ENCODE measurements at regions not wholly inside any gene's neighbourhood (a gene's known extent, or its start where the extent isn't known, plus 50 kb on each side); places are given as distances from the start of the nearest gene placed in this dataset.

DNA sequence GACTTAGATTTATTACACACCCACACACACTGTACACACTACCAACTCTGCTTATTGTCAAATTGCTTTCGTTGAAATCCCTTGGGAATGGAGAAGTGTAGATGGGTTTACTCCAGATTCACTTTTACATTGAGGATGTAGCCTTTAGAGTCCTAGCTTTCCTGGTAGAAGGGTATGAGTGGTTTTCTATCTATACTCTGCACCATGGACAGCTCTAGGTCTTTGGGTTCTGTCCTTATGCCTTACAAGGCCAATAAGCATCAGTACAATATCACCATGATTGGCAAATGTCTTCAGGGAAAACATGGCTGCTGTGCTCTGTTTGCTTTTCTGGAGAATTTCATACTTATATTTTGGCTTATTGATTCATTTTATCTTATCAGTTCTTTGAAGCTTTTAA, 1063.9 kb downstream of the SLC6A15 start:
- H3K4me3 ChIP-seq (ENCODE audit: low read length), result no peak overlapping the region
- WGBS (ENCODE audit: insufficient coverage), result 80% methylated on average over 1 of the region's 1 CpG
- no peak for DNase-seq
- TF ChIP-seq CTCF (IDR thresholded peaks at IDR 0.05), result no peak
- peaks cover 3% of the 10 kb centered on the region for H3K9me3 ChIP-seq (ENCODE audit: control insufficient read depth, insufficient read depth, low read length)
- Mint-ChIP-seq H3K4me1 (no peaks in the 10 kb centered on the region), H3K9me3 (peaks cover 13% of the 10 kb centered on the region in 2 donors), H3K4me3 (no peak overlapping the region), H3K27ac (no peak overlapping the region), H3K36me3 (no peaks in the 10 kb centered on the region), H3K27me3 (ENCODE audit: low read depth in 2 of 2) (no peaks in the 10 kb centered on the region)
- H3K27ac ChIP-seq (ENCODE audit: low read length), result no peak overlapping the region
- H3K36me3 ChIP-seq (ENCODE audit: control insufficient read depth, insufficient read depth, low read length), result no peaks in the 10 kb centered on the region
- no peak for ATAC-seq
- H3K27me3 ChIP-seq (ENCODE audit: control insufficient read depth, insufficient read depth, low read length), result no peaks in the 10 kb centered on the region
- intact Hi-C loops (cut with micrococcal nuclease), result no loop called here
- no peaks in the 10 kb centered on the region for H3K4me1 ChIP-seq (ENCODE audit: control insufficient read depth, insufficient read depth, low read length)

- WGBS (ENCODE audit: insufficient coverage), result 76% methylated on average over 2 of the region's 2 CpGs
- no peaks in the 10 kb centered on the region for H3K27me3 ChIP-seq (ENCODE audit: control insufficient read depth, insufficient read depth, low read length)
- no peaks in the 10 kb centered on the region for H3K4me1 ChIP-seq (ENCODE audit: control insufficient read depth, insufficient read depth, low read length)
- no peak overlapping the region for H3K4me3 ChIP-seq (ENCODE audit: low read length)
- no peak overlapping the region for H3K27ac ChIP-seq (ENCODE audit: low read length)
- DNase-seq, result no peak
- Mint-ChIP-seq H3K4me3 (no peak overlapping the region), H3K9me3 (peaks cover 8 to 14% of the 10 kb centered on the region in 2 donors), H3K27me3 (ENCODE audit: low read depth in 2 of 2) (no peaks in the 10 kb centered on the region), H3K4me1 (no peaks in the 10 kb centered on the region), H3K27ac (no peak overlapping the region), H3K36me3 (no peaks in the 10 kb centered on the region)
- no peaks in the 10 kb centered on the region for H3K36me3 ChIP-seq (ENCODE audit: control insufficient read depth, insufficient read depth, low read length)
- TF ChIP-seq CTCF (IDR thresholded peaks at IDR 0.05), result no peak
- intact Hi-C loops (cut with micrococcal nuclease), result no loop called here
- no peak for ATAC-seq
- peaks cover 3% of the 10 kb centered on the region for H3K9me3 ChIP-seq (ENCODE audit: control insufficient read depth, insufficient read depth, low read length)
These were observed 1069.1 kb downstream of the SLC6A15 start for GRCh38 chr12:83843541-83843940.

DNA sequence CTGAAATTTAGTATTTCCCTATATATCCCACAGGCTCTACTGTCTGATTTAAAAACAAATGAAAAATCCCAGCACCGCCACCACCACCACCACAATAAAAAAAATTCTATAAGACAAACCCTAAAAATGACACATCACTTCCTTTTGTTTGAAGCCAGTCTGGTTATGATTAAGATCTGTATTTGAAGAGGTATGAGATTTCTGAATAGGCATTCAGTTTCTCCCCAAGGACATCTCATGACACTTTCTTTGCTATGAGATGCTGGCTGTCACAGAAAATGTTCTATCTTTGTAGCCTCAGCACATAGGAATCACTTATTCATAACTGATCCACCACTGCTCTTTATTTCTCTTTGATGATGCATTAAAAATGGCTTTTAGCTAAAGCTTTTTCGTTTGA, 1071.0 kb downstream of the SLC6A15 start:
- intact Hi-C loops (cut with micrococcal nuclease), result no loop called here
- Mint-ChIP-seq H3K4me1 (no peaks in the 10 kb centered on the region), H3K27ac (no peak overlapping the region), H3K9me3 (peaks cover 8 to 10% of the 10 kb centered on the region in 2 donors), H3K27me3 (ENCODE audit: low read depth in 2 of 2) (no peaks in the 10 kb centered on the region), H3K4me3 (no peak overlapping the region), H3K36me3 (no peaks in the 10 kb centered on the region)
- DNase-seq, result no peak
- Histone ChIP-seq H3K9me3 (ENCODE audit: control insufficient read depth, insufficient read depth, low read length) (peaks cover 2% of the 10 kb centered on the region), H3K27ac (ENCODE audit: low read length) (no peak overlapping the region), H3K36me3 (ENCODE audit: control insufficient read depth, insufficient read depth, low read length) (no peaks in the 10 kb centered on the region), H3K4me3 (ENCODE audit: low read length) (no peak overlapping the region), H3K27me3 (ENCODE audit: control insufficient read depth, insufficient read depth, low read length) (no peaks in the 10 kb centered on the region), H3K4me1 (ENCODE audit: control insufficient read depth, insufficient read depth, low read length) (no peaks in the 10 kb centered on the region)
- WGBS (ENCODE audit: insufficient coverage), result 80% methylated on average over 1 of the region's 2 CpGs
- ATAC-seq, result no peak
- TF ChIP-seq CTCF (IDR thresholded peaks at IDR 0.05), result no peak

DNA sequence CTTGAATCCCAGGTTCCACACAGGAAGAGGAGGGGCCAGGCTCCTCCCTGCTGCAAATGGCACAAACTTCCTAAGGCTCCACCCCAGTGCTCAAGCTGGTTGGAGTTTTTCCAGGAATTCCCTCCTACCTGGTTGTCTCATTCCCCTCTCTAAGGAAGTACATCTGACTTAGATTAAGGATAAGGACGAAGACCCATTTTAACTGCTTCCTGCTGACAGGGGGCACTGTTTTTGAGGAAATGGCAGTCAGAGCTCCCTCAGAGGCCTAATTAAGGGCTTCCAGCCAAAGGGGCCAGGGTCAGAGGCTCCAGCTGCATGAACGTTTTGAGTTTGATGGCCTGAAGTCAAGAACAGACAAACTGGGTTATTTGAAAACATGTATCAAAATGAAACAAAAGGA, 1084.7 kb downstream of the SLC6A15 start:
- Mint-ChIP-seq H3K36me3 (no peaks in the 10 kb centered on the region), H3K27ac (no peak overlapping the region), H3K27me3 (ENCODE audit: low read depth in 2 of 2) (no peaks in the 10 kb centered on the region), H3K4me3 (no peak overlapping the region), H3K9me3 (peaks cover 0 to 4% of the 10 kb centered on the region in 2 donors), H3K4me1 (no peaks in the 10 kb centered on the region)
- no peaks in the 10 kb centered on the region for H3K4me1 ChIP-seq (ENCODE audit: control insufficient read depth, insufficient read depth, low read length)
- DNase-seq (no peak), ATAC-seq (no peak)
- H3K9me3 ChIP-seq (ENCODE audit: control insufficient read depth, insufficient read depth, low read length), result peaks cover 5% of the 10 kb centered on the region
- H3K4me3 ChIP-seq (ENCODE audit: low read length), result no peak overlapping the region
- intact Hi-C loops (cut with micrococcal nuclease), result no loop called here
- no peaks in the 10 kb centered on the region for H3K36me3 ChIP-seq (ENCODE audit: control insufficient read depth, insufficient read depth, low read length)
- TF ChIP-seq CTCF (IDR thresholded peaks at IDR 0.05), result no peak
- no peak overlapping the region for H3K27ac ChIP-seq (ENCODE audit: low read length)
- 53% methylated on average over 2 of the region's 2 CpGs for WGBS (ENCODE audit: insufficient coverage)
- H3K27me3 ChIP-seq (ENCODE audit: control insufficient read depth, insufficient read depth, low read length), result no peaks in the 10 kb centered on the region

Data from natural killer cell (primary cell).